ENCODE measurements at regions not wholly inside any gene's neighbourhood (a gene's known extent, or its start where the extent isn't known, plus 50 kb on each side); places are given as distances from the start of the nearest gene placed in this dataset.

DNA sequence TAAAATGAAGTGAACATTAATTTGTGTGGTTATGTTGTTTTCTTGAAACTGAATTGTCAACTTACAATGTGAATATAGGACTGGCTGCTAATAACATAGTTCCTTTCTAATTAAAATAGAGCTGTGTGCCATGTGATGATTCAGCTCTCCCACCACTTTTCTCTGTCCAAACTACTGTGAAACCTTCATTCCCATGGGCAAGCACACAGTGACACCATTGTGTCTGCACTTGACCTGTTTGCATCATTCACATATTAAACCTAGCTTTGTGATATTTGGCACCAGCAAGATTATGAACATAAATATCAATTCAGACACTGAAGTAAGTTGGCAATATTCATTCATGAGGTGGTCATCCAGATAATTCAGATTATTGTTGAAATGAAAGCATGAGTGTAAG is 78.8 kb upstream of the TCF12 start:
- Histone ChIP-seq H3K4me1 (peaks cover 4% of the 10 kb centered on the region; the same call in 1 of the 2 replicates), H3K9me3 (no peaks in the 10 kb centered on the region; the same call in 1 of the 2 replicates), H3K36me3 (ENCODE audit: control insufficient read depth, insufficient read depth, low read length) (no peaks in the 10 kb centered on the region), H3K27me3 (replicated peaks; ENCODE audit: control insufficient read depth, insufficient read depth, low read length) (no peaks in the 10 kb centered on the region), H3K4me3 (ENCODE audit: low read depth, low read length) (no peak overlapping the region)
- no peak for DNase-seq
- H3K36me3 Mint-ChIP-seq (ENCODE audit: insufficient read depth, unreplicated experiment), result no peaks in the 10 kb centered on the region
- TF ChIP-seq, protein P1, sequence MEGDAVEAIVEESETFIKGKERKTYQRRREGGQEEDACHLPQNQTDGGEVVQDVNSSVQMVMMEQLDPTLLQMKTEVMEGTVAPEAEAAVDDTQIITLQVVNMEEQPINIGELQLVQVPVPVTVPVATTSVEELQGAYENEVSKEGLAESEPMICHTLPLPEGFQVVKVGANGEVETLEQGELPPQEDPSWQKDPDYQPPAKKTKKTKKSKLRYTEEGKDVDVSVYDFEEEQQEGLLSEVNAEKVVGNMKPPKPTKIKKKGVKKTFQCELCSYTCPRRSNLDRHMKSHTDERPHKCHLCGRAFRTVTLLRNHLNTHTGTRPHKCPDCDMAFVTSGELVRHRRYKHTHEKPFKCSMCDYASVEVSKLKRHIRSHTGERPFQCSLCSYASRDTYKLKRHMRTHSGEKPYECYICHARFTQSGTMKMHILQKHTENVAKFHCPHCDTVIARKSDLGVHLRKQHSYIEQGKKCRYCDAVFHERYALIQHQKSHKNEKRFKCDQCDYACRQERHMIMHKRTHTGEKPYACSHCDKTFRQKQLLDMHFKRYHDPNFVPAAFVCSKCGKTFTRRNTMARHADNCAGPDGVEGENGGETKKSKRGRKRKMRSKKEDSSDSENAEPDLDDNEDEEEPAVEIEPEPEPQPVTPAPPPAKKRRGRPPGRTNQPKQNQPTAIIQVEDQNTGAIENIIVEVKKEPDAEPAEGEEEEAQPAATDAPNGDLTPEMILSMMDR (IDR thresholded peaks at IDR 0.05; ENCODE audit: insufficient read depth in 1 of 2, low read depth in 1 of 2, low read length in 1 of 2, severe bottlenecking in 1 of 2, unreplicated experiment in 1 of 2), result no peak
- ChIA-PET POLR2A (no interaction called here), CTCF (no interaction called here)
- H3K27ac Mint-ChIP-seq (ENCODE audit: unreplicated experiment), result no peak overlapping the region
- no peak overlapping the region for H3K4me3 Mint-ChIP-seq (ENCODE audit: unreplicated experiment)
- BruUV-seq (replicated peaks), result no TSS peak
- peaks cover 3% of the 10 kb centered on the region for H3K4me1 Mint-ChIP-seq (ENCODE audit: low read depth, unreplicated experiment)
- H3K9me3 Mint-ChIP-seq (ENCODE audit: unreplicated experiment), result no peaks in the 10 kb centered on the region
- intact Hi-C loops (cut with micrococcal nuclease; ENCODE audit: unreplicated experiment), result no loop called here
- H3K27me3 Mint-ChIP-seq (ENCODE audit: insufficient read depth, unreplicated experiment), result no peaks in the 10 kb centered on the region

DNA sequence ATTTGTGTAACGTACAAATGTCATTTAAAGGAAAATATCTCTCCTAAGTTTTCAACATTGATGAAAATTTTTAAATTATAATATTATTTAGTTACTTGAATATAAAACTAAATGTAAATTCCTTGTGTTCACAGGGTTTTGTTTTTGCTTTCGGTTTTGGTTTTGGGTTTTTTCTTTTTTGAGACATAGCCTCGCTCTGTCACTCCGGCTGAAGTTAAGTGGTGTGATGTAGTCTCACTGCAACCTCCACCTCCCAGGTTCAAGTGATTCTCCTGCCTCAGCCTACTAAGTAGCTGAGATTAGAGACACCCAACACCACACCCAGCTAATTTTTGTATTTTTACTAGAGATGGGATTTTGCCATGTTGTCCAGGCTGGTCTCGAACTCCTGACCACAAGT is 79.3 kb upstream of the TCF12 start:
- no peaks in the 10 kb centered on the region; the same call in 1 of the 2 replicates for H3K9me3 ChIP-seq
- CTCF ChIA-PET, result no interaction called here
- H3K9me3 Mint-ChIP-seq (ENCODE audit: unreplicated experiment), result no peaks in the 10 kb centered on the region

DNA sequence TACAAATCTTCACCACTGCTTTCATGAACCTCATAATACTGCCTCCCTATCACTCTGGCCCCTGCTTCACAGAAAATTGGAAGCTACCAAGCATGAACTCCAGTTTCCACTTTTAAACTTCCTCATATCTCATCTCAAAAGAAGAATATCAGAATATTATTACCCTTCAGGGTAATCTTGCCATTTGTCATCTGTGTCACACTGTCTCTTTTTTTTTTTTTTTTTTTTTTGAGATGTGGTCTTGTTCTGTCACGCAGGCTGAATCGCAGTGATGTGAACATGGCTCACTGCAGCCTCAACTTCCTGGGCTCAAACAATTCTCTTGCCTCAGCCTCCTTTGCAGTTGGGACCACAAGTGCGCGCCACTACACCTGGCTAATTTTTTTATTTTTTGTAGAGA is 80.4 kb upstream of the TCF12 start:
- Mint-ChIP-seq H3K4me3 (ENCODE audit: unreplicated experiment) (no peak overlapping the region), H3K36me3 (ENCODE audit: insufficient read depth, unreplicated experiment) (no peaks in the 10 kb centered on the region), H3K27ac (ENCODE audit: unreplicated experiment) (no peak overlapping the region), H3K27me3 (ENCODE audit: insufficient read depth, unreplicated experiment) (no peaks in the 10 kb centered on the region), H3K9me3 (ENCODE audit: unreplicated experiment) (no peaks in the 10 kb centered on the region), H3K4me1 (ENCODE audit: low read depth, unreplicated experiment) (no peaks in the 10 kb centered on the region)
- ChIA-PET POLR2A (no interaction called here), CTCF (no interaction called here)
- no peak overlapping the region for H3K4me3 ChIP-seq (ENCODE audit: low read depth, low read length)
- no peak for DNase-seq
- intact Hi-C loops (cut with micrococcal nuclease; ENCODE audit: unreplicated experiment), result no loop called here
- TF ChIP-seq, protein P1 (IDR thresholded peaks at IDR 0.05; ENCODE audit: insufficient read depth in 1 of 2, low read depth in 1 of 2, low read length in 1 of 2, severe bottlenecking in 1 of 2, unreplicated experiment in 1 of 2), result no peak
- BruUV-seq (replicated peaks), result no TSS peak
- no peaks in the 10 kb centered on the region; the same call in 1 of the 2 replicates for H3K9me3 ChIP-seq
- no peaks in the 10 kb centered on the region for H3K4me1 ChIP-seq
- no peaks in the 10 kb centered on the region for H3K27me3 ChIP-seq (replicated peaks; ENCODE audit: control insufficient read depth, insufficient read depth, low read length)
- H3K36me3 ChIP-seq (ENCODE audit: control insufficient read depth, insufficient read depth, low read length), result no peaks in the 10 kb centered on the region

More for the DNA sequence above, 79.3 kb upstream of the TCF12 start:
- H3K27ac Mint-ChIP-seq (ENCODE audit: unreplicated experiment), result no peak overlapping the region
- POLR2A ChIA-PET, result no interaction called here
- no TSS peak for BruUV-seq (replicated peaks)
- DNase-seq, result no peak
- H3K27me3 Mint-ChIP-seq (ENCODE audit: insufficient read depth, unreplicated experiment), result no peaks in the 10 kb centered on the region
- no peaks in the 10 kb centered on the region for H3K36me3 Mint-ChIP-seq (ENCODE audit: insufficient read depth, unreplicated experiment)
- H3K27me3 ChIP-seq (replicated peaks; ENCODE audit: control insufficient read depth, insufficient read depth, low read length), result no peaks in the 10 kb centered on the region
- no peak overlapping the region for H3K4me3 ChIP-seq (ENCODE audit: low read depth, low read length)
- H3K4me1 ChIP-seq, result no peaks in the 10 kb centered on the region
- H3K4me1 Mint-ChIP-seq (ENCODE audit: low read depth, unreplicated experiment), result no peaks in the 10 kb centered on the region
- H3K4me3 Mint-ChIP-seq (ENCODE audit: unreplicated experiment), result no peak overlapping the region
- intact Hi-C loops (cut with micrococcal nuclease; ENCODE audit: unreplicated experiment), result no loop called here
- TF ChIP-seq, protein P1 (IDR thresholded peaks at IDR 0.05; ENCODE audit: insufficient read depth in 1 of 2, low read depth in 1 of 2, low read length in 1 of 2, severe bottlenecking in 1 of 2, unreplicated experiment in 1 of 2), result no peak
- H3K36me3 ChIP-seq (ENCODE audit: control insufficient read depth, insufficient read depth, low read length), result no peaks in the 10 kb centered on the region

Data from Caco-2 (cell line).